A549 (cell line): ENCODE measurements at regions not wholly inside any gene's neighbourhood (a gene's known extent, or its start where the extent isn't known, plus 50 kb on each side); places are given as distances from the start of the nearest gene placed in this dataset.

Experiments used
- ATAC-seq, 2 experiments: fragments of 200-7000 bp in 1 of 2; fragments of >200 bp in 1 of 2; cut with Nextera tagmentation in 1 of 2; cut with Tn5 transposase in 1 of 2; 3 replicates each; pipeline versions ENCODE4 v1.8.0 to v1.9.1; 2018 to 2020; ENCODE audit warnings: mild to moderate bottlenecking in 1 of 2, moderate library complexity in 1 of 2
- CTCF ChIA-PET: fragments of 300-600 bp; sonication (Branson Sonifier 250); formaldehyde crosslinking; extraction: SDS; loops from one replicate; lab custom pipeline; 2021; ENCODE audit warnings: antibody characterized with exemption, inconsistent platforms; lab: Yijun Ruan, JAX
- POLR2A ChIA-PET: fragments of 350-600 bp; formaldehyde crosslinking; extraction: SDS; loops from one replicate; lab custom pipeline; 2021; ENCODE audit warnings: antibody characterized with exemption, inconsistent platforms; lab: Yijun Ruan, JAX
- DNase-seq, 2 experiments: peaks; one replicate each; pipeline versions ENCODE4 v3.0.0 to v3.0.0-alpha.2; 2011 to 2016; ENCODE audit warnings: low read depth in 1 of 2, low spot score in 1 of 2
- FAIRE-seq: peaks from 2 replicates; lab custom pipeline; 2011; peaks lifted over from hg19 to GRCh38; lab: Jason Lieb, UNC
- H3K27ac ChIP-seq, 2 experiments: fragments of >200 bp; sonication (Bioruptor Twin); formaldehyde crosslinking; 3 replicates each; pipeline ENCODE4 v1.5.1; 2016 to 2017
- H3K4me1 ChIP-seq: fragments of >200 bp; sonication (Bioruptor Twin); formaldehyde crosslinking; 3 replicates; pipeline ENCODE4 v1.6.1; 2016
- H3K4me2 ChIP-seq: fragments of >200 bp; sonication (Bioruptor Twin); formaldehyde crosslinking; 3 replicates; pipeline ENCODE4 v1.6.1; 2016
- H3K4me3 ChIP-seq: fragments of >200 bp; sonication (Bioruptor Twin); formaldehyde crosslinking; 3 replicates; pipeline ENCODE4 v1.5.1; 2016
- H3K9me3 ChIP-seq: fragments of >200 bp; sonication (Bioruptor Twin); formaldehyde crosslinking; 3 replicates; pipeline ENCODE4 v1.6.1; 2016
- CHD4 ChIP-seq: fragments of 200-600 bp; sonication (generic); IDR thresholded peaks from 2 replicates; pipeline ENCODE4 v1.6.1; 2016; ENCODE audit warnings: antibody characterized with exemption, mild to moderate bottlenecking, borderline replicate concordance
- EHF ChIP-seq: fragments of 250-450 bp; sonication (Bioruptor Pico); IDR thresholded peaks from 2 replicates; pipeline ENCODE4 v1.5.0; 2020; ENCODE audit warnings: mild to moderate bottlenecking
- ESRRA ChIP-seq: fragments of 150-350 bp; IDR thresholded peaks from 2 replicates; pipeline ENCODE4 v1.6.1; 2014; ENCODE audit warnings: mild to moderate bottlenecking, low read length, borderline replicate concordance
- FOXS1 ChIP-seq: fragments of 250-450 bp; sonication (Bioruptor Pico); IDR thresholded peaks from 2 replicates; pipeline ENCODE4 v1.5.0; 2020; ENCODE audit warnings: mild to moderate bottlenecking, moderate library complexity
- NR3C1 ChIP-seq: fragments of >200 bp; sonication (Bioruptor Twin); formaldehyde crosslinking; IDR thresholded peaks from 3 replicates; pipeline ENCODE4 v1.6.1; 2017
- RARB ChIP-seq: fragments of 250-450 bp; sonication (Bioruptor Pico); IDR thresholded peaks from 2 replicates; pipeline ENCODE4 v1.8.0; 2021; ENCODE audit warnings: mild to moderate bottlenecking, moderate library complexity
- RCOR1 ChIP-seq: fragments of 150-350 bp; IDR thresholded peaks from 2 replicates; pipeline ENCODE4 v1.6.1; 2014; ENCODE audit warnings: antibody characterized with exemption, low read length, low read depth
- RFX5 ChIP-seq: fragments of 450-650 bp; IDR thresholded peaks from 2 replicates; pipeline ENCODE4 v1.7.1; 2014; ENCODE audit warnings: antibody characterized with exemption, mild to moderate bottlenecking, moderate library complexity
- SMC3 ChIP-seq: fragments of >200 bp; sonication (Bioruptor Twin); formaldehyde crosslinking; IDR thresholded peaks from 3 replicates; pipeline ENCODE4 v1.6.1; 2018; ENCODE audit warnings: inconsistent platforms
- SREBF2 ChIP-seq: fragments of 450-650 bp; IDR thresholded peaks from 2 replicates; pipeline ENCODE4 v1.6.1; 2014; ENCODE audit warnings: mild to moderate bottlenecking, moderate library complexity
- TFCP2L1 ChIP-seq: fragments of 250-450 bp; sonication (Bioruptor Pico); IDR thresholded peaks from 2 replicates; pipeline ENCODE4 v1.5.0; 2021; ENCODE audit warnings: mild to moderate bottlenecking
- TP53 ChIP-seq: fragments of 250-450 bp; sonication (Bioruptor Pico); IDR thresholded peaks from 2 replicates; pipeline ENCODE4 v1.5.0; 2021; ENCODE audit warnings: mild to moderate bottlenecking, moderate library complexity
- ZC3H11A ChIP-seq: fragments of 450-650 bp; IDR thresholded peaks from 2 replicates; pipeline ENCODE4 v1.6.1; 2014; ENCODE audit warnings: antibody characterized with exemption, mild to moderate bottlenecking
- ZFP36 ChIP-seq: fragments of 450-650 bp; IDR thresholded peaks from 2 replicates; pipeline ENCODE4 v1.6.1; 2014; ENCODE audit warnings: borderline replicate concordance; ENCODE audit not compliant: partially characterized antibody
- WGBS: methylation state at CpG from one replicate; pipeline ENCODE4 v1.1.6; 2017; ENCODE audit errors: missing lambda C conversion rate; 5-methylcytosine and 5-hydroxymethylcytosine counted together
- TF ChIP-seq, protein P1 (sequence below): fragments of >200 bp; sonication (Bioruptor Twin); formaldehyde crosslinking; IDR thresholded peaks from 2 replicates; pipeline ENCODE4 v1.6.1; 2016
- TF ChIP-seq, protein P2 (sequence below): IDR thresholded peaks from 2 replicates; pipeline ENCODE4 v1.6.1; 2012
- TF ChIP-seq, protein P3 (sequence below): fragments of >200 bp; sonication (Bioruptor Twin); formaldehyde crosslinking; IDR thresholded peaks from 3 replicates; pipeline ENCODE4 v1.6.1; 2016
- TF ChIP-seq, protein P4 (sequence below): fragments of 250-450 bp; sonication (Bioruptor Pico); IDR thresholded peaks from 2 replicates; pipeline ENCODE4 v1.5.0; 2020; ENCODE audit warnings: low read depth, mild to moderate bottlenecking, moderate library complexity
- TF ChIP-seq, protein P5 (sequence below): fragments of 250-450 bp; sonication (Bioruptor Pico); IDR thresholded peaks from 2 replicates; pipeline ENCODE4 v1.5.0; 2021; ENCODE audit warnings: mild to moderate bottlenecking, moderate library complexity, borderline replicate concordance
- TF ChIP-seq, protein P6 (sequence below): IDR thresholded peaks from 2 replicates; pipeline ENCODE4 v1.6.1; 2012
- TF ChIP-seq, protein P7 (sequence below): fragments of 200-600 bp; sonication (generic); IDR thresholded peaks from 2 replicates; pipeline ENCODE4 v1.6.1; 2016; ENCODE audit warnings: antibody characterized with exemption, mild to moderate bottlenecking, moderate library complexity

DNA sequence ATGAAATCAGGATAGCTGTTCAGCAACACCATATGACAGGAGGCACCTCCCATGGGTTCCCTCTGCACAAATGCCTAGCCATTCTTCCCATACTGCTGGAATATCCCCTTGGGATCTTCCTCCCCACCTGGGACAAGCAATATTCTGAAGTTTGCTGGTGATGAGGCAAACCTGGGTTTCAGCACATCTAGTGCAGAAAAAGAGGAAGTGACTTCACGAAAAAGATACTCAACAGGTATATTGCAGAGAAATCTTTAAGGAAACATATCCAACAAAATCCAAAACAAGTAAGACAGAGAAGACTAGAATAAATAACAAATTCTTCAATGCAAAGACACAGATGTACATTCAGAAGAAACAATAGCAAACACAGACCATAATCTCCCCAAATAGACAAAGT lies 1497.0 kb downstream of the PCDH9 start:
- DNase-seq (no peak), ATAC-seq (no peak)
- WGBS: 29% methylated on average over 1 of the region's 1 CpG
- POLR2A ChIA-PET: no interaction called here
- H3K9me3 ChIP-seq: no peaks in the 10 kb centered on the region
- H3K4me3 ChIP-seq: no peak overlapping the region
- TF ChIP-seq TP53 (CRISPR knock-in tag) (no peak), NR3C1 (no peak), ZFP36 (no peak), SREBF2 (no peak), RFX5 (no peak), RCOR1 (no peak), ZC3H11A (no peak), TFCP2L1 (CRISPR knock-in tag) (no peak), RARB (CRISPR knock-in tag) (no peak)
- TF ChIP-seq, protein P1, sequence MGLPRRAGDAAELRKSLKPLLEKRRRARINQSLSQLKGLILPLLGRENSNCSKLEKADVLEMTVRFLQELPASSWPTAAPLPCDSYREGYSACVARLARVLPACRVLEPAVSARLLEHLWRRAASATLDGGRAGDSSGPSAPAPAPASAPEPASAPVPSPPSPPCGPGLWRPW: no peak
- TF ChIP-seq, protein P2, sequence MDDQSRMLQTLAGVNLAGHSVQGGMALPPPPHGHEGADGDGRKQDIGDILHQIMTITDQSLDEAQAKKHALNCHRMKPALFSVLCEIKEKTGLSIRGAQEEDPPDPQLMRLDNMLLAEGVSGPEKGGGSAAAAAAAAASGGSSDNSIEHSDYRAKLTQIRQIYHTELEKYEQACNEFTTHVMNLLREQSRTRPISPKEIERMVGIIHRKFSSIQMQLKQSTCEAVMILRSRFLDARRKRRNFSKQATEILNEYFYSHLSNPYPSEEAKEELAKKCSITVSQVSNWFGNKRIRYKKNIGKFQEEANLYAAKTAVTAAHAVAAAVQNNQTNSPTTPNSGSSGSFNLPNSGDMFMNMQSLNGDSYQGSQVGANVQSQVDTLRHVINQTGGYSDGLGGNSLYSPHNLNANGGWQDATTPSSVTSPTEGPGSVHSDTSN: no peak
- TF ChIP-seq, protein P3, sequence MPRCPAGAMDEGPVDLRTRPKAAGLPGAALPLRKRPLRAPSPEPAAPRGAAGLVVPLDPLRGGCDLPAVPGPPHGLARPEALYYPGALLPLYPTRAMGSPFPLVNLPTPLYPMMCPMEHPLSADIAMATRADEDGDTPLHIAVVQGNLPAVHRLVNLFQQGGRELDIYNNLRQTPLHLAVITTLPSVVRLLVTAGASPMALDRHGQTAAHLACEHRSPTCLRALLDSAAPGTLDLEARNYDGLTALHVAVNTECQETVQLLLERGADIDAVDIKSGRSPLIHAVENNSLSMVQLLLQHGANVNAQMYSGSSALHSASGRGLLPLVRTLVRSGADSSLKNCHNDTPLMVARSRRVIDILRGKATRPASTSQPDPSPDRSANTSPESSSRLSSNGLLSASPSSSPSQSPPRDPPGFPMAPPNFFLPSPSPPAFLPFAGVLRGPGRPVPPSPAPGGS: no peak
- TF ChIP-seq, protein P4, sequence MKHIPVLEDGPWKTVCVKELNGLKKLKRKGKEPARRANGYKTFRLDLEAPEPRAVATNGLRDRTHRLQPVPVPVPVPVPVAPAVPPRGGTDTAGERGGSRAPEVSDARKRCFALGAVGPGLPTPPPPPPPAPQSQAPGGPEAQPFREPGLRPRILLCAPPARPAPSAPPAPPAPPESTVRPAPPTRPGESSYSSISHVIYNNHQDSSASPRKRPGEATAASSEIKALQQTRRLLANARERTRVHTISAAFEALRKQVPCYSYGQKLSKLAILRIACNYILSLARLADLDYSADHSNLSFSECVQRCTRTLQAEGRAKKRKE (CRISPR knock-in tag): no peak
- TF ChIP-seq, all 56 proteins: peak for 0
- FAIRE-seq: no peak
- no peak overlapping the region for H3K4me2 ChIP-seq
- no peaks in the 10 kb centered on the region for H3K4me1 ChIP-seq
- CTCF ChIA-PET: no interaction called here
- no peak overlapping the region for H3K27ac ChIP-seq

DNA sequence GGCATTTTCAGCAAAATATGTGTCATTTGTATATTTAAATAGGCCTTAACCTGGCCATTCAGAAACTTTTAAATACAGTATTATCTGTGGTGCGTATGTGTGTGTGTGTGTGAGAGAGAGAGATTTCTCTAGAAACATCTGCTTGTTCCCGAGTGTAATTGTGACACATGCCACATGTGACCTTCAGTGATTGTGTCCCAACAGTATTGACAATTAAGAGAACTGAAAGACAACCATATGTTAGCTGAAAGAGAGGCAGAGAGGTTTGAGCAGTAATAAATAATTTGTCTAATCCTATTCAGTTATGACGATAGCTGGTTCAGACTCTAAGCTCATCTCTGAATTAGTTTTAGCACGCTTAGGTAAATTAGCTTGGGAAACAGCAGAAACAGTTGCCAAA lies 1503.1 kb downstream of the PCDH9 start:
- TF ChIP-seq FOXS1 (CRISPR knock-in tag): no peak
- no peak for TF ChIP-seq CHD4
- TF ChIP-seq, protein P5, sequence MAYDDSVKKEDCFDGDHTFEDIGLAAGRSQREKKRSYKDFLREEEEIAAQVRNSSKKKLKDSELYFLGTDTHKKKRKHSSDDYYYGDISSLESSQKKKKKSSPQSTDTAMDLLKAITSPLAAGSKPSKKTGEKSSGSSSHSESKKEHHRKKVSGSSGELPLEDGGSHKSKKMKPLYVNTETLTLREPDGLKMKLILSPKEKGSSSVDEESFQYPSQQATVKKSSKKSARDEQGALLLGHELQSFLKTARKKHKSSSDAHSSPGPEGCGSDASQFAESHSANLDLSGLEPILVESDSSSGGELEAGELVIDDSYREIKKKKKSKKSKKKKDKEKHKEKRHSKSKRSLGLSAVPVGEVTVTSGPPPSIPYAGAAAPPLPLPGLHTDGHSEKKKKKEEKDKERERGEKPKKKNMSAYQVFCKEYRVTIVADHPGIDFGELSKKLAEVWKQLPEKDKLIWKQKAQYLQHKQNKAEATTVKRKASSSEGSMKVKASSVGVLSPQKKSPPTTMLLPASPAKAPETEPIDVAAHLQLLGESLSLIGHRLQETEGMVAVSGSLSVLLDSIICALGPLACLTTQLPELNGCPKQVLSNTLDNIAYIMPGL: no peak
- TF ChIP-seq, protein P6, sequence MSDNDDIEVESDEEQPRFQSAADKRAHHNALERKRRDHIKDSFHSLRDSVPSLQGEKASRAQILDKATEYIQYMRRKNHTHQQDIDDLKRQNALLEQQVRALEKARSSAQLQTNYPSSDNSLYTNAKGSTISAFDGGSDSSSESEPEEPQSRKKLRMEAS: no peak
- no peak for TF ChIP-seq ESRRA
- TF ChIP-seq, protein P7, sequence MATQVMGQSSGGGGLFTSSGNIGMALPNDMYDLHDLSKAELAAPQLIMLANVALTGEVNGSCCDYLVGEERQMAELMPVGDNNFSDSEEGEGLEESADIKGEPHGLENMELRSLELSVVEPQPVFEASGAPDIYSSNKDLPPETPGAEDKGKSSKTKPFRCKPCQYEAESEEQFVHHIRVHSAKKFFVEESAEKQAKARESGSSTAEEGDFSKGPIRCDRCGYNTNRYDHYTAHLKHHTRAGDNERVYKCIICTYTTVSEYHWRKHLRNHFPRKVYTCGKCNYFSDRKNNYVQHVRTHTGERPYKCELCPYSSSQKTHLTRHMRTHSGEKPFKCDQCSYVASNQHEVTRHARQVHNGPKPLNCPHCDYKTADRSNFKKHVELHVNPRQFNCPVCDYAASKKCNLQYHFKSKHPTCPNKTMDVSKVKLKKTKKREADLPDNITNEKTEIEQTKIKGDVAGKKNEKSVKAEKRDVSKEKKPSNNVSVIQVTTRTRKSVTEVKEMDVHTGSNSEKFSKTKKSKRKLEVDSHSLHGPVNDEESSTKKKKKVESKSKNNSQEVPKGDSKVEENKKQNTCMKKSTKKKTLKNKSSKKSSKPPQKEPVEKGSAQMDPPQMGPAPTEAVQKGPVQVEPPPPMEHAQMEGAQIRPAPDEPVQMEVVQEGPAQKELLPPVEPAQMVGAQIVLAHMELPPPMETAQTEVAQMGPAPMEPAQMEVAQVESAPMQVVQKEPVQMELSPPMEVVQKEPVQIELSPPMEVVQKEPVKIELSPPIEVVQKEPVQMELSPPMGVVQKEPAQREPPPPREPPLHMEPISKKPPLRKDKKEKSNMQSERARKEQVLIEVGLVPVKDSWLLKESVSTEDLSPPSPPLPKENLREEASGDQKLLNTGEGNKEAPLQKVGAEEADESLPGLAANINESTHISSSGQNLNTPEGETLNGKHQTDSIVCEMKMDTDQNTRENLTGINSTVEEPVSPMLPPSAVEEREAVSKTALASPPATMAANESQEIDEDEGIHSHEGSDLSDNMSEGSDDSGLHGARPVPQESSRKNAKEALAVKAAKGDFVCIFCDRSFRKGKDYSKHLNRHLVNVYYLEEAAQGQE: no peak
- no peak for TF ChIP-seq SMC3
- TF ChIP-seq EHF (CRISPR knock-in tag): no peak
- Histone ChIP-seq H3K9me3 (no peaks in the 10 kb centered on the region), H3K4me3 (no peak overlapping the region), H3K4me1 (no peaks in the 10 kb centered on the region), H3K27ac (no peak overlapping the region), H3K4me2 (no peak overlapping the region)
- ChIA-PET POLR2A (no interaction called here), CTCF (no interaction called here)
- DNase-seq: no peak
- 65% methylated on average over 4 of the region's 4 CpGs for WGBS
- no peak for ATAC-seq
- no peak for FAIRE-seq
